Fibroblast of the aortic adventitia (primary cell): ENCODE measurements at regions not wholly inside any gene's neighbourhood (a gene's known extent, or its start where the extent isn't known, plus 50 kb on each side); places are given as distances from the start of the nearest gene placed in this dataset.

Experiments
- DNase-seq: peaks from one replicate; pipeline ENCODE4 v3.0.0-alpha.2; 2010; ENCODE audit warnings: low read depth
- H3K4me3 ChIP-seq: 2 replicates; pipeline ENCODE4 v1.5.1; 2011; ENCODE audit warnings: low read depth, mild to moderate bottlenecking, control low read depth, low read length, moderate library complexity
- TF ChIP-seq, protein P1 (sequence below): IDR thresholded peaks from 2 replicates; pipeline ENCODE4 v1.5.1; 2011; ENCODE audit warnings: mild to moderate bottlenecking, low read length, control low read depth, inconsistent platforms; ENCODE audit not compliant: insufficient read depth

- H3K4me3 ChIP-seq, result no peak overlapping the region
- peak; percentile 68 for DNase-seq
- TF ChIP-seq, protein P1, sequence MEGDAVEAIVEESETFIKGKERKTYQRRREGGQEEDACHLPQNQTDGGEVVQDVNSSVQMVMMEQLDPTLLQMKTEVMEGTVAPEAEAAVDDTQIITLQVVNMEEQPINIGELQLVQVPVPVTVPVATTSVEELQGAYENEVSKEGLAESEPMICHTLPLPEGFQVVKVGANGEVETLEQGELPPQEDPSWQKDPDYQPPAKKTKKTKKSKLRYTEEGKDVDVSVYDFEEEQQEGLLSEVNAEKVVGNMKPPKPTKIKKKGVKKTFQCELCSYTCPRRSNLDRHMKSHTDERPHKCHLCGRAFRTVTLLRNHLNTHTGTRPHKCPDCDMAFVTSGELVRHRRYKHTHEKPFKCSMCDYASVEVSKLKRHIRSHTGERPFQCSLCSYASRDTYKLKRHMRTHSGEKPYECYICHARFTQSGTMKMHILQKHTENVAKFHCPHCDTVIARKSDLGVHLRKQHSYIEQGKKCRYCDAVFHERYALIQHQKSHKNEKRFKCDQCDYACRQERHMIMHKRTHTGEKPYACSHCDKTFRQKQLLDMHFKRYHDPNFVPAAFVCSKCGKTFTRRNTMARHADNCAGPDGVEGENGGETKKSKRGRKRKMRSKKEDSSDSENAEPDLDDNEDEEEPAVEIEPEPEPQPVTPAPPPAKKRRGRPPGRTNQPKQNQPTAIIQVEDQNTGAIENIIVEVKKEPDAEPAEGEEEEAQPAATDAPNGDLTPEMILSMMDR, result no peak
Measured at GRCh38 chr1:234863551-234863971, 253.6 kb upstream of the IRF2BP2 start.

DNA sequence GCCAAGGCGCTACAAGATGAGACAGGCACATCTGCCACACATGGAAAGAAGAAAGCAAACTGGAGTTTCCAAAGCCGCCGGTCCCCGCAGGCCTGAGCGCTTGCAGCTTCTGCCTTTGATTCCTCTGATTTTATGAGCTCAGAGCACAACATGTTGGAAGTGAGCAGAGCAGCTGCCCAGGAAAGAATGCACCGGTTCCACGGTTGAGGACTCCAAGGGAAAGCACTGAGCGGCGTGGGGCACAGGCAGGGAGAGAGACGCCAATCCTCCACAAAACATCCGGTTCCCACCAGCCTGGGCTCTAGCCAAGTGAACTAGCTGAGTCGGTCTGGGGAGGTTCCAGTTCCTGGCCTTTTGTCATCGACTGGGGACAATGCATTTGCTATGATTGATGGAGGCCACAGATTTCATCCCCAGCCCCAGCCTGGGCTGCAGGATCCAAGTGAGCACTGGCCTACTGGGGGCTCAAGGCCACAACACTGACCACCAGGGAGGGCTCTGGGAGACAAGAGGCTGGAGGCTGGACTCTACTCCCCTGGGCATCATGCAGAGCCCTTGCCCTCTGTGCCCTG lies 253.1 kb upstream of the IRF2BP2 start:
- TF ChIP-seq, protein P1, result no peak
- no peak overlapping the region for H3K4me3 ChIP-seq
- DNase-seq, result peak; percentile 48

GRCh38 chr1:234862360-234862943 lies 252.5 kb upstream of the IRF2BP2 start:
- TF ChIP-seq, protein P1, result no peak
- H3K4me3 ChIP-seq, result no peak overlapping the region
- no peak for DNase-seq

GRCh38 chr1:234861761-234862160 lies 251.8 kb upstream of the IRF2BP2 start:
- DNase-seq, result no peak
- TF ChIP-seq, protein P1, result no peak
- no peak overlapping the region for H3K4me3 ChIP-seq

DNA sequence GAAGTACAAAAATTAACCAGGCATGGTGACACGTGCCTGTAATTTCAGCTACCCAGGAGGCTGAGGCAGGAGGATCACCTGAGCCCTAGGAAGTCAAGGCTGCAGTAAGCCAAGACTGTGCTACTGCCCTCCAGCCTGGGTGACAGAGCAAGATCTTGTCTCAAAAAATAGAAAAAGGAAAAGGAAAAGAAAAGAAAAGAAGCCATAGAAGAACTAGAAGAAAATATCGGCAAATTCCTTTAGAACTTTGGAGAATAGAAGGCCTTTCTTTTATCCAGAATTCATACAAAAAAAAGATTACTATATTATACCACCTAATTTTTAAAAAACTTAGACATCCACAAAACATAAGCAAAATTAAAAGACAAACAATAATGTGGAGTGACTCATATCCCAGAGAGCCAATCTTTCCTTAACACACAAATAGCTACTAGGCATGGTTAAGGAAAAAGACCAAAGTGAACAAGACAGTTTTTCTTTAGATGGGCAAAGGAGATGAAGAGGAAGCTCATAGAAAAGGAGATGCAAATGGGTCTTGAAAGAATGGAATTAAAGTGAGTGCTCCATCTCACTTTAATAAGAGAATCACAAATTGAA lies 251.1 kb upstream of the IRF2BP2 start:
- DNase-seq, result no peak
- no peak overlapping the region for H3K4me3 ChIP-seq
- TF ChIP-seq, protein P1, result no peak

GRCh38 chr1:234858722-234859121 lies 248.7 kb upstream of the IRF2BP2 start:
- no peak overlapping the region for H3K4me3 ChIP-seq
- TF ChIP-seq, protein P1, result no peak
- no peak for DNase-seq
